HL-60/S4 treated with retinoic acid at 250 ng/mL for 4 days and 3 days (cell line): ENCODE measurements at regions not wholly inside any gene's neighbourhood (a gene's known extent, or its start where the extent isn't known, plus 50 kb on each side); places are given as distances from the start of the nearest gene placed in this dataset.
"Not testable (repeated sequence)": the region's sequence is repeated elsewhere in the genome, so short reads cannot be mapped to it uniquely, and the experiment has no call there.

Experiments
- in situ Hi-C: fragments of 300-500 bp; cut with MboI; formaldehyde crosslinking; loops from 2 replicates; pipeline ENCODE4 v1.7.0; 2022; ENCODE audit warnings: low sequenced_read_pairs

DNA sequence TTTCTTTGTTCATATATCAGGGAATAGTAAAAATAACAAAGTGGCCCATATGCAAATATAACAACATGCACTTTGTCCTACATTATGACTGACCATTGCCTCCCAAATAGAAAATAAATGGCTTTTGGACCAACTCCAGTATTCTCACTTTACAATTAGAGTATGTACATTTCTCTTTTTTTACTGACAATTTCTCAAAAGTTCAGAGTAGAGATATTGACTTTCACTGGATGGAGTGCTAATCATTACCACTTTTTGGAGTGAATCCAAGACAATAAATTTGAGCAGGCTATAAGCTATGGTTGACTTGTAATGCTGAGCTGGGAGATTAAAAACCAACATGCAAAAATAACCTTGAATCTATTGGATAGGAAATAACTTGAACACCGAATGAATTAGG, 987.4 kb downstream of the SUCLG1 start:
- in situ Hi-C loops = no loop called here

DNA sequence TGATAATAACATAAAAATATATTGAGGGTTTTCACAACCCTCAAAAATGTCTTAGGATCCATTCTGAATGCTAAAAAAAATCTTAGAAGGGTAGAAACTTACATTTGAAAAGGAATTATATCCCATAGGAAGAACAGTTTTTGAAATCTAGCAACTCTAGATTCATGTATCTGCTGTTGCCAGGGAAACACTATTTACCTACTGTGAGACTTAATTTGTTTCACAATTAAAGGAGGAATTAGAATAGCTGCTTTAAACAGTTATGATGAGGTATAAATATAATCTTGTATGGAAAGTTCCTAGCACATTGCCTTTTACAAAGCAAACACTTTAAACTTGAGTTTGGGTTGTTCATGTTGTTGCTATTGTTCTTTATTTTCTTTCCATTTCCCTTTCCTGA, 988.2 kb downstream of the SUCLG1 start:
- in situ Hi-C loops = no loop called here

DNA sequence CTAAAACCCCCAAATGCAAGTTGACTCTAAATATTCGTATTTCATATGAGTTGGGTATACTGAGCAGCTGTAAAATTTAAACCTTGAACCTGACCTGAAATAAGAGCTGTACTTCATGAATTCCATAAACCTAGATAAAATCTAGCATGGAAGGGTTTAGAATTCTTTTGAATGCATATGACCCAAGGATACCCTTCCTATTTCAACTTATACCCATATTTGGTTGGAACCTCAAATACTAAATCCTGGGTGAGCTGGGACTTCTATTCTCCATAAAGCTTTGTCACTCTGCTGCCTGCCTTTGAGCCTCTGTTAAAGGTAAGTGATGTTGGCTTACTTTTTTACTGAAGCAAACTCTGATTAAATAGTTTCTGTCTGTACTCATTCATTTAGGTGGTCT, 994.6 kb downstream of the SUCLG1 start:
- in situ Hi-C loops = no loop called here

DNA sequence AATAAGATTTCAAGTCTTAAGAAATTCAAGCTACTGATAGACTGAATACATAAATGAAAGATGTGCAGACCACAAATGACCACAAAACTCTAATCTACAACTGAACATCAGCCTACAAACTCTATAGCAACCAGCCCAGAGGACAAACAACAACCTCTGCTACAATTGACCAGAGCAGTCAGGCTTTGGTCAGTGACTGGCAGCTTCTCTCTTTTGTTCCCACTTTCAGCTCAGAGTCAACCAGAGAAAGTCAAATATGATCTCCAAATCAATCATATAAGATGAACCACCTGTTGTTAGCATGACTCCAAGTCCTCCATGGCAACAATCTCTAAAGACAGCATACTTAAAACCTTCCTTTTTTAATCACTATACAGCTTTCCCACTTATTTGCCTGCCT, 996.2 kb downstream of the SUCLG1 start:
- in situ Hi-C loops = no loop called here

DNA sequence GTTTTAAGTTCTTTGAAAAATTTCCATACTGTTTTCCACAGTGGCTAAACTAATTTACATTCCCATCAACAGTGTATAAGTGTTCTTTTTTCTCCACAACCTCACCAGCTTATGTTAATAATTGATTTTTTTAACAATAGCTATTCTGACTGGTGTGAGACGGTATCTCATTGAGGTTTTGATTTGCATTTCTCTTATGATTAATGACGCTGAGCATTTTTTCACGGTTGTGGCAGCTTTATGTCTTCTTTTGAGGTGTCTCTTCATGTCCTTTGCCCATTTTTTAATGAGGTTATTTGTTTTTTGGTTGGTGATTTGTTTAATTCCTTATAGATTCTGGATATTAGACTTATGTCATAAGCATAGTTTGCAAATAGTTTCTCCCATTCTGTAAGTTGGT, 997.9 kb downstream of the SUCLG1 start:
- in situ Hi-C loops = no loop called here

DNA sequence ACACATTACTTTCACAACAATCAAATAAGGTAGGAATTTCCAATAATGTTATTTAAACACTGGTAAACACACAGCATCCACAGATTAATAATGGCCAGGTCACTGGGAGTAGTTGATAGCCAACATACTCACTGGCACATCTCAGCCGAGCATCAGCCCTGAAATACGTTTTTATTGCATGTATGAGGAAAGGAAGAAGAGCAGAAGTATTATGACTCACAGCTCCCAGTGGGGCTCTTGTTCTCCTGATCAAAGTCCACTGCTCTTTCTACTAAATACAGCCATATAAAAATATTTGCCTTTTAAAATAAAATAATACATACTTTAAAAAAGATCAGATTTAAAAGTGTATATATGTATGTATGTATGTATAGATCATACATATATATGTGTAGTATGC, 999.6 kb downstream of the SUCLG1 start:
- in situ Hi-C loops = no loop called here

DNA sequence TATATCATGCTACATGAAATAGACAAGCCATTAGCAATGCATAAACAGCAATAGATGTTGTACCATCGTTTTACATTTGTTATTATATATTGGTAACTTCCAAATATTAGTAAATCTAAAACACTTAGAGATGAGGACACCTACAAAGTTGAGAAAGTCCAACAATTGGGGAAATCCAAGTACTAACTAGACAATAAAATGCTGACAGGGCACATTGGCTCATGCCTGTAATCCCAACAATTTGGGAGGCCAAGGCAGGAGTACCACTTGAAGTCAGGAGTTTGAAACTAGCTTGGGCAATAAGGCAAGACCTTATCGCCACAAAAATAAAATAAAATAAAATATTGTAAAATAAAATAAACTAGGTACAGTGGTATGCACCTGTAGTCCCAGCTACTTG, 1023.1 kb downstream of the SUCLG1 start:
- in situ Hi-C loops = no loop called here

DNA sequence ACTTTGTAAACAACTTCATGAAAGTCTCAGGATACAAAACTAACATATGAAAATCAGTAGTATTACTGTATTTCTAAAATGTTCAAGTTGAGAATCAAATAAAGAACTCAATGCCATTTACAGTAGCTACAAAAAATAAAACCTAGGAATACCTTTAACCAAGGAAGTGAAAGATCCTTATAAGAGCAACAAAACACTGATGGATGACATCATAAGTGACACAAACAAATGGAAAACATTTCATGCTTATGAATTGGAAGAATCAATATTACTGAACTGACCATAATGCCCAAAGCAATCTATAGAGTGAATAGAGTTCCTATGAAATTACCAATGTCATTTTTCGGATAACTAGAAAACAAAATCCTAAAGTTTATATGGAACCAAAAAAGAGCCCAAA, 1038.1 kb downstream of the SUCLG1 start:
- in situ Hi-C loops = no loop called here

DNA sequence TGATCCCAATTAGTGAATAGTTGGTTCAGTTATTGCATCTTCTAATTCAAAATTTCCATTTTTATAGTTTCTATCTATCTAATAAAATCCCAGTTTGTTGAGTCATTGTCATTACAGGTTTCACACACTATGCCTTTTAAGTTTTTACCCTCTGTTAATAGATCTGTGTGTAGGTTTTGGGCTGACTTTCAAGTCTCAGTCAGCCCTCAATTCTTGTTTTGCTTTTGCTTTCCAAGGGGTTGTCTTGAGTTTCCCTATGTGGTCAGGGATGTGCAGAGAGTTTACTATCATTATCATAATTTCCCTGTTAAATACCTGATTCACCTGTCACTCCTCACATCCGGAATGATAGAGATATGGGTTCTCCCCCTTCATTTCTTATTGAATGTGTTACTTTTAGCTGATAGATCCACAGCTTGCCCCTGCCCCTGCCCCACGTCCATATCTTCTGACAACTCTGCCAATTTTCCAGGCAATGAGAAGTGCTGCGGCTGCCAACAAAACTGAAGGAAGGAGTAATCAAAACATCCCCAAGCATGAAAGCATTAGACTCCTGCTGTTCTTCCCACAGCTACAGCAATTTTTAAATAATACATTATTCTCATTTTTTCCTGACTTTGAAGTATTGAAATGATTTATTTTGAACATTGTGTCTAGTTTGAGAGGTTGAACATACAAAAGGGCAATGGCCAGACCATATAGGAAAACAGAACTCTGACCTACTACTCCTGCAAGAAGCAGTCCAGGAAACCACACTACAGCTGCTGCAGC, 1064.8 kb downstream of the SUCLG1 start:
- in situ Hi-C loops = no loop called here

DNA sequence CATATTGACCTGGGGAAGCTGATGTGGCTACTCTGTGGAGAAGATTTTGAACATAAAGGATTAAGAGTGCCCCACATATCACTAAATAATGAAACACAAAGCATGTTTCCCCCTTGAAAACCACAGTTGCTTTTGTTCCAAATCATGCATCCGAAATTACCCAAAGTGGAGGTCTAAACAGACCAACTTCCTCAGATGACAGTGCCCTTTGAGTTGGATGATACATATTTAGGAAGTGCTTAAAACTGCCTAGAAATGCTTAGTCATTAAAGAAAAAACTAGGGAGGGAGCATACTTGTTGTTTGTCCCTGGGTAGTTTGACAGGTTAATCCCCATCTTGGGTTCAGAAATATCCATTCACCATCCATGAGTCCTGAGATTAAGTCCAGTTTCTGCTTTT, 1070.3 kb downstream of the SUCLG1 start:
- in situ Hi-C loops = no loop called here

DNA sequence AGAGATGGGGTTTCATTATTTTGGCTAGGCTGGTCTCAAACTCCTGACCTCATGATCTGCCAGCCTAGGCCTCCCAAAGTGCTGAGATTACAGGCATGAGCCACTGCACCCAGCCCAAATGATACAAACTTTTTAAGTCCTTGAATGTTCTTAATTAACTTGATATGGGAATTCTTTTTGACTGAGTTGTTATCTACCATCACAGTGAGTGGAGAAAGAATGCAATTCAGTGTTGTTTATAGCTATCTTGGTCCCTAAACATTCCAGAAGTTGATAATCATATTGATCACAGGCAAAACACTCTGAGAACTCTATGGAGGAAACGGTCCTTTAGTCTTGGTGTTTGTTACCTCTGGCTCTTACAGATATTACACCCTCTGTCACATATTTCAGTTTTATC, 1072.5 kb downstream of the SUCLG1 start:
- in situ Hi-C loops = no loop called here

DNA sequence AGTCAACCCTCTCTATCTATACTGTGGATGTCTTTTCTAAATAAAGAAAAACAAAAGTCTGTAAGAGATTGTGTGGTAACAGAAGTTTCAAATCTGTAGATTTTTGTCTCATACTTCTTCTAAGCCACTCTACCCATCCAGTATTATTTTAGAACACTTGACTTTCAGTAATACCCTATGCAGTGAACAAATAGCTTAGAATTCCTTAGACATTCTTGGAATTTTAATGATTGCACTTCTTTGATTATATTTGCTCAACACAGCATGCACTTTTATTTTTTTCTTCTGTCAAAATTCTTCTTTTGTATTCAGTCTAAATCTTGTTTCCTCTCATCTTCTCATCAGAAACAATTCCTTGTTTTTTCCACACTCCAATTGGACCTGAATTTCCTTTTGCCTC, 1080.2 kb downstream of the SUCLG1 start:
- in situ Hi-C loops = no loop called here

DNA sequence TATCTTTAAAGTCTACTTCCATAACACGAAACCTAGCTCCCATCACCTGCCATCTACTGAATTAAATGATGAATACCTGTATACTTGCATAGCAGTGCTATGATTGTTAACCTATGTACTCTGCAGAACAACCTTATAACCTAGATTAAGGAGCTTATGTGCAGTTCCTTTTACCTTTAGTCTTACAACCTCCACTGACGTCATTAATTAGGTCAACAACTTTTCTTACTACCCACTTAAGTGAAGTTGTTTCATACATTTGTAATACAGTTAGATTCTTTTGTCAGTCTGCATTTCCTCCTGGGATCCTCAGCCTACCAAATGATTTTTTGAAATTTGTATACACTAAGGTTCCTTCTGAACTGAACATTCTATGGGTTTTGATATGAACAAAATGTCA, 1082.3 kb downstream of the SUCLG1 start:
- in situ Hi-C loops = no loop called here

DNA sequence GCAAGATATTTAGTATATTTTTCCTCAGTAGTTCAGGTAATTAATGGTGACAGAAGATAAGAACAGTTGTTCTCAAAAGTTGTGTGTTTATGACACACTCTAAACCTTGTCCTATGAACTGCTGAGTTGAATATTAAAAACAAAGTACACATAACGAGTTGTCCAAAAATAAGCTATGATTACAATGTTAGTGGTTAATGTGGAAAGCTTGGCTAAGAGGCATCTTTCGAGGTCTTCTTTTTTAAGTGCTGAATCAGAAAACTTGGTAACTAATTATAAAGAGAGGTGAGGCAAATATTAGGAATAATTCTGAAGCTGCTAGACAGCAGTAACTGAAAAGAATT, 1088.7 kb downstream of the SUCLG1 start:
- in situ Hi-C loops = no loop called here

DNA sequence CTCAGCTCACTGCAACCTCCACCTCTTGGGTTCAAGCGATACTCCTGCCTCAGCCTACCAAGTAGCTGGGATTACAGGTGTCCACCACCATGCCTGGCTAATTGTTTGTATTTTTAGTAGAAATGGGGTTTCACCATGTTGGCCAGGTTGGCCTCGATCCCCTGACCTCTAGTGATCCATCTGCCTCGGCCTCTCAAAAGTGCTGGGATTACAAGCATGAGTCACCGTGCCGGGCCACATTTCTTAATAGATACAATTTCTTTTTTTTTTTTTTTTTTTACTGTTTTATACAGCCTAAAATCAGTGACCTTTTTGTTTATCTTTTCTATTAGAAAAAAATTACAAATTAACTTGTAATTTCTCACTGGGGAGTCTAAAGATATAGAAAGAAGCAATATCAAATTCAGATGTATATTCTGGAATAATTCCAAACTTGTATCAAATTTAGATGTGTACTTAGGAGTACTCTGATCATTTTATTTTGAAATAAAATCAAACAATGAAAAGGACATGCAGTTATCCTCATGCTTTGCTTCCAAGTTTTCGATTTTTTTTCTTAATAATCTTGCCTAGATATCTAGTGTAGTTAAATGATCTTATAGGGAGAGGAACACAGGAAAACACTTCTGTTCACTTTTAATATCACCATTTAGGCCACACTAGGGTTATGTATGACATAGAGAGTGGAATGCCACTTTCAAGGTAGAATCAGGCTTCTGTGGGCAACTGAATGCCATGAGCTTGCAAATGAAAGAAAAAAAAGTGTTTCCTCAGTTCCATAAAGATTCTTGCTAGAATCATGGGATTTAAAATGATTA, 1089.3 kb downstream of the SUCLG1 start:
- in situ Hi-C loops = no loop called here

DNA sequence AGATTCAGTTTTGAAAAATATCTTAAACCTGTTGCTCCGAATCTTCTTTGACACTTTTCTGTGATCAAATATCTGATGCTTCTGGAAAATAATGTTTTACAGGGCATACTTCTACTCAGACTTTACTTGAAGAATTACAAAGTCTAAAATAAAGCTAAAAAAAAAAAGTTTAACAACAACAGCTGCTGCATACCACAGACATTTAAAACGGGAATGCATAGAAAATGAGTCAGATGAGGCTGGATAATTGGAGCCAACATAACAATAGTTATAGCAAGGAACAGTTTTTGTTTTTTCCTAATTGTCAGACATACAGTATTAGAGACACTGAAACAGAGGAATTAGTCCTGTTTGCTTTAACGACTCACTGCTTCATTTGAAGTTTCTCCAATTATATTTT, 1090.2 kb downstream of the SUCLG1 start:
- in situ Hi-C loops = no loop called here

DNA sequence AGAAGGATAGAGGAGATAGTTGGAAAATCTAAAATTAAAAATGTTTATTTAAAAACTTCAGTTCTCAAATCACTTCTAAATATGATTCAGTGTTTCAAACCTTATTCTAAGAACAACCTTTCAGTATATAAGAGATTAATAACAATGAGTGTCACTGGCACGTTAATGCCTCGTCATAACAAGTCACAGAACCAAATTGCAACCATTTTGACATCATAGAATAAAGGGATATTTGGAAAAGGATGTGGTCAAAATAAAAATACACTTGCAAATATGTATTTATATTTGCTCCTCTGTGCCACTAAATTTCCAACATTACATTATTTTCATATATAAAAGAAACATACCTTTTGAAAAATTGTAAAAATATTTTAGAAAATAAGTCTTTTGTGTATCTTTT, 1090.6 kb downstream of the SUCLG1 start:
- in situ Hi-C loops = no loop called here

DNA sequence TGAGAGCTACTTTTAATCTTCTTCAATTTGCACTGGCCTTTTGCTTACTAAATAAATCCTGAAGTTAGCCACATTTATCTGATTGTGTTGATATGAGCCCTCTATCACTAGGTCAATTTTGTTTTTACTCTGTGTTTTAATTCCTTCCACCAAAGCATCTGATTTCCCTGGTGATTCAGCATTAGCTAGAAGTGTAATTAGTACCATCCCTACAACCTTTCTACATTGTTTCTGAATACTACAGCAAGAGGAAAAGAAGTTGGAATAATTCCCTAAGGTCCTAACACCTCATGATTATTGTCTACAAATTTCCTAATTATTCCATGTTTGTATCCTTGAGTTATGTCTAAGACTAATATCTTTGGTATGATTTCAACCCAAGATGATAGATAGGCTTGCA, 1093.6 kb downstream of the SUCLG1 start:
- in situ Hi-C loops = no loop called here

DNA sequence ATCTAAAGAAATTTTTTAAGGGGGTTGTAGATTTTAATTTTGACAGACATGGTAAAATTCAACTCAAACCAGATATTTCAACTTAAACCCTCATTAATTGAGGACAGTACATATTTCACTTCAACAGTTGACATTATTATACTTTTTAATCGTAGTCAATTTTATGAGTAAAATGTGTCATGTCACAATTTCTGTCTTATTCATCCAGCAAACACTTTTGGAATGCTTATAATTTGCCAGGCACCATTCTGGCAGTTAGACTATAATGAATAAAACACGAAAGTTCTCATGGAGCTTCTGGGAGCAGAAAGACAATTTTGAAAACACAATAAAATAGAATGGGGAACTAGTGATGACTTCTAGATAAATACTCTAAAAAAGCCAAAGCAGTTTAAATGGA, 1094.8 kb downstream of the SUCLG1 start:
- in situ Hi-C loops = no loop called here

DNA sequence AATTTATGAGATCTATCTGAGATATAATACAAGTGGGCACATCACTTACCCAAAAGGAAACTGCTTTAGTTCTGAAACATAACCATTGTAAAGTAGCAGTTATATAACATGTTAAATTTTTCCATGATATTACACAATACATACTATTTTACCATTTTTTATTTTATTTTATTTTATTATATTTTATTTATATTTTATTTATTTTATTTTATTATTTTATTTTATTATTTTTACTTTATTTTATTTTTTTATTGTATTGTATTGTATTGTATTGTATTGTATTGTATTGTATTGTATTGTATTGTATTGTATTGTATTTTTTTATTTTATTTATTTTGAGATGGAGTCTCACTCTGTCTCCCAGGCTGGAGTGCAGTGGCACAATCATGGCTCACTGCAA, 1095.9 kb downstream of the SUCLG1 start:
- in situ Hi-C loops = not testable (repeated sequence)

DNA sequence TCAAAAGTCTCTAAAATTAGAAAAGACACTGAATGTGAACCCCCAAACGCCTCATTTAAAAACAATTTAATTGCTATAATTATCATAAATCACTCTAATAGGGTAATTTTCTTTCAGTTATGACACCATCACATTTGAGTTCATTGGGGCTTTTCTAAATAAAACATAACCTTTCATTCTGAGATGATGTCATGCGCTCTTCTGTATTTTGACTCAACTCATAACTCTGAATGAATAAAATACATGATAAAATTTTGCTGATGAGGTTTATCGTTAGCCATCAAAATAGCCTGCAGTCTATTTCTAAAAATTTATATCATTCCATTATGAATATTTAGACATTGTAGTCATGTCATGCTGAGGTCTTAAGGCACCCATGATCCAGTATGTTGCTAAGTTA, 1099.7 kb downstream of the SUCLG1 start:
- in situ Hi-C loops = no loop called here

DNA sequence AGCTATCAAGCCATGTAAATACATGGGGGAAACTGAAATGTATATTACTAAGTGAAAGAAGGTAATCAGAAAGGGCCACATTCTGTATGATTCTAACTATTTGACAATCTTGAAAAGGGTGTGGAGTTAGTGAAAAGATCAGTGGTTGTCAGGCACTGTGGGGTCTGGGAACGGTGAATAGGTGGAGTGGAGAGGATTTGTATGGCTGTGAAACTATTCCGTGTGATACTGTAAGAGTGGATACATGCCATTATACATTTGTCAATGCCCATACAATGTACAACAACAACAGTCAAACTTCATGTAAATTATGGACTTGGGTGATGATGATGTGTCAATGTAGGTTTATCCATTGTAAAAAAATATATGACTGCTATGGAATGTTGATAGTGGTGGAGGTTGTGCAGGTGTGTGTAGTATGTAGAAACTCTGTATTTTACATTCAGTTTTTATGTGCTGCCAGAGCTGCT, 1116.2 kb downstream of the SUCLG1 start:
- in situ Hi-C loops = no loop called here
